Brain microvascular endothelial cell (primary cell): ENCODE measurements at regions not wholly inside any gene's neighbourhood (a gene's known extent, or its start where the extent isn't known, plus 50 kb on each side); places are given as distances from the start of the nearest gene placed in this dataset.

Experiments used
- DNase-seq: peaks from one replicate; pipeline ENCODE4 v3.0.0-alpha.2; 2020
- H3K27ac ChIP-seq: fragments of 250-450 bp; sonication (Bioruptor Pico); 2 replicates; pipeline ENCODE4 v1.5.1; 2020; ENCODE audit warnings: mild to moderate bottlenecking, moderate library complexity
- H3K27me3 ChIP-seq: fragments of 250-450 bp; sonication (Bioruptor Pico); replicated peaks from 2 replicates; pipeline ENCODE4 v1.5.1; 2020; ENCODE audit warnings: mild to moderate bottlenecking
- H3K36me3 ChIP-seq: fragments of 250-450 bp; sonication (Bioruptor Pico); replicated peaks from 2 replicates; pipeline ENCODE4 v1.5.1; 2020; ENCODE audit warnings: mild to moderate bottlenecking
- H3K4me3 ChIP-seq: 2 replicates; pipeline ENCODE4 v1.5.1; 2011; ENCODE audit warnings: low read depth, mild to moderate bottlenecking, control low read depth, low read length, moderate library complexity
- CTCF ChIP-seq: IDR thresholded peaks from 2 replicates; pipeline ENCODE4 v1.5.1; 2011; ENCODE audit warnings: low read depth, mild to moderate bottlenecking, moderate library complexity, low read length, control low read depth, inconsistent platforms; ENCODE audit errors: missing control alignments
- in situ Hi-C: cut with HindIII; loops from 2 replicates; pipeline ENCODE4 v1.10.0; 2017; ENCODE audit warnings: low sequenced_read_pairs, low pct_ligation_motif_present

- TF ChIP-seq CTCF, result no peak
- in situ Hi-C loops, result no loop called here
- H3K4me3 ChIP-seq, result no peak overlapping the region
Measured at GRCh38 chr5:60355181-60355580, 344.8 kb downstream of the DEPDC1B start.

GRCh38 chr5:60354311-60354710 lies 345.7 kb downstream of the DEPDC1B start:
- in situ Hi-C loops, result no loop called here
- no peak for DNase-seq

More at GRCh38 chr5:60355181-60355580, 344.8 kb downstream of the DEPDC1B start:
- Histone ChIP-seq H3K36me3 (no peaks in the 10 kb centered on the region), H3K27ac (no peak overlapping the region), H3K27me3 (no peaks in the 10 kb centered on the region)
- no peak for DNase-seq

GRCh38 chr5:60352992-60353599 lies 346.9 kb downstream of the DEPDC1B start:
- Histone ChIP-seq H3K27ac (no peak overlapping the region), H3K27me3 (no peaks in the 10 kb centered on the region), H3K4me3 (no peak overlapping the region), H3K36me3 (no peaks in the 10 kb centered on the region)
- in situ Hi-C loops, result no loop called here
- DNase-seq, result no peak
- TF ChIP-seq CTCF, result no peak

More at GRCh38 chr5:60354311-60354710, 345.7 kb downstream of the DEPDC1B start:
- no peak for TF ChIP-seq CTCF
- Histone ChIP-seq H3K27ac (no peak overlapping the region), H3K4me3 (no peak overlapping the region), H3K27me3 (no peaks in the 10 kb centered on the region), H3K36me3 (no peaks in the 10 kb centered on the region)

GRCh38 chr5:60350794-60351193 lies 349.2 kb downstream of the DEPDC1B start:
- Histone ChIP-seq H3K4me3 (no peak overlapping the region), H3K27ac (no peak overlapping the region), H3K36me3 (no peaks in the 10 kb centered on the region), H3K27me3 (no peaks in the 10 kb centered on the region)
- in situ Hi-C loops, result no loop called here
- DNase-seq, result no peak
- no peak for TF ChIP-seq CTCF

- DNase-seq, result no peak
- TF ChIP-seq CTCF, result no peak
- in situ Hi-C loops, result no loop called here
Measured at GRCh38 chr5:60349891-60350415, 350.0 kb downstream of the DEPDC1B start.

GRCh38 chr5:60346393-60346792 lies 353.6 kb downstream of the DEPDC1B start:
- in situ Hi-C loops, result no loop called here
- TF ChIP-seq CTCF, result no peak
- no peak for DNase-seq
- Histone ChIP-seq H3K27me3 (no peaks in the 10 kb centered on the region), H3K36me3 (no peaks in the 10 kb centered on the region), H3K4me3 (no peak overlapping the region), H3K27ac (no peak overlapping the region)

More at GRCh38 chr5:60349891-60350415, 350.0 kb downstream of the DEPDC1B start:
- Histone ChIP-seq H3K27me3 (no peaks in the 10 kb centered on the region), H3K27ac (no peak overlapping the region), H3K36me3 (no peaks in the 10 kb centered on the region), H3K4me3 (no peak overlapping the region)
